ENCODE measurements at regions not wholly inside any gene's neighbourhood (a gene's known extent, or its start where the extent isn't known, plus 50 kb on each side); places are given as distances from the start of the nearest gene placed in this dataset.

DNA sequence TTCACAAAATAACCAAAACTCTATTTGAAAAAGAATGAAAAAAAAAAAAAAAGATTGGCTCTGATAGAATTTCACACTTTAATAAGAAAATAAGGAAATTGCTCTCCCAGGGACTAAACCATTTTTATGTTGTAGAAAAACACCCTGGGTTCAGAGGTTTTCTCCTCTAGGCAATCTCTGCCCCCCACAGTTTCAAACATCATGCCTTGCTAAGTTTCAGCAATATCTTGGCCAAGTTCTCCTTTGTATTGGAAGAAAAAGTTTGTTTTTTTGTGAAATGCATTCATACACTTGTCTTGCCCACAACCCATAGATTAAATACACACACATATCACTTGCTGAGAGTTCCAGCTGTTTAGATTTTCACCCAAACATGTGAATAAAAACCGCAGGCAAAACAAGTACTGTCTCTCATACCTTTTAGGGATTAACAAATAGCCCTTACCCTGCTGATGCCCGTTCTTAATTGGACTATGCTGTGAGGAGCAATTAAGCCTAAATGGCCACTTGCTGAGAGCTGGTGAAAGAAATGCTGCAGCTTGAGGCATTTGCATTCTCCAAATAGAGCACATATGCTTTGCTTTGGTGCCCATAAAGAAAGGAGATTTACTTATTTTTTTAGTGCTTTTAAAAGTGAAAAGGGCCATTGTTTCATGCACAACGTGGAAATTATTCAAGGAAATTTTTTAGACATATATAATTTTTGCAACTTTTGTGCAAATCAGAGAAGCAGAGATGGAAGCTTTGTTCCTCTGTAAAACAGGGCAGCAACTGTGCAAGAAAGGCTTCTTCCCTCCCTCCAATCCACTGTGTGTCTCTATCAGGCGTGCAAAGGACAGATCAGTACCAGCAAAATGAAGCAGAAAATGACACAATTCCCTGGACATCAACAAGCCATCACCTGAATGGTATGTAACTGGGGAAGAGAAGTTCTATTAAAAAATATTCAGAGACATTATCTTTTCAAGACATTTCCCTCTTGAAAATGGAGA lies 262.4 kb upstream of the KIF2A start:
- Histone ChIP-seq H3K4me3 (replicated peaks in 1 of 3; ENCODE audit: insufficient read depth in 1 of 3, low read depth in 1 of 3, low read length in 3 of 3) (no peak overlapping the region), H4K20me1 (replicated peaks; ENCODE audit: control insufficient read depth, extremely low read depth, insufficient read depth, low read length) (no peaks in the 10 kb centered on the region)
- no peak for FAIRE-seq

More for the DNA sequence above, 262.4 kb upstream of the KIF2A start:
- Histone ChIP-seq H3K9me3 (replicated peaks; ENCODE audit: control insufficient read depth, insufficient read depth, low read length) (no peaks in the 10 kb centered on the region), H3K36me3 (ENCODE audit: control insufficient read depth in 2 of 2, extremely low read depth in 1 of 2, insufficient read depth in 2 of 2, low read length in 2 of 2) (no peaks in the 10 kb centered on the region), H3K27me3 (ENCODE audit: control insufficient read depth in 2 of 2, insufficient read depth in 2 of 2, low read length in 2 of 2) (no peaks in the 10 kb centered on the region), H3K9me1 (replicated peaks; ENCODE audit: control insufficient read depth, extremely low read depth, insufficient read depth, low read length) (no peaks in the 10 kb centered on the region), H3K27ac (ENCODE audit: insufficient read depth, low read depth, low read length) (no peak overlapping the region), H3K4me1 (ENCODE audit: control insufficient read depth, extremely low read depth, insufficient read depth, low read length) (no peaks in the 10 kb centered on the region), H2AFZ (ENCODE audit: low read depth, low read length) (no peak overlapping the region), H3K9ac (replicated peaks; ENCODE audit: extremely low read depth, insufficient read depth, low read length) (no peak overlapping the region), H3K79me2 (ENCODE audit: control insufficient read depth, insufficient read depth, low read length) (no peaks in the 10 kb centered on the region), H3K4me2 (ENCODE audit: insufficient read depth, low read length) (no peak overlapping the region)
- no peak for TF ChIP-seq GATA2 (IDR thresholded peaks at IDR 0.05; ENCODE audit: insufficient read depth, insufficient read length, low read depth, low read length)
- no peak for TF ChIP-seq POLR2A (IDR thresholded peaks at IDR 0.05; ENCODE audit: low read depth, low read length)
- no peak for TF ChIP-seq POLR2AphosphoS5 (IDR thresholded peaks at IDR 0.05; ENCODE audit: insufficient read depth, low read depth, low read length)
- no peak for TF ChIP-seq FOS (IDR thresholded peaks at IDR 0.05; ENCODE audit: borderline replicate concordance, insufficient read depth, low read length)
- no peak for TF ChIP-seq MYC (IDR thresholded peaks at IDR 0.05; ENCODE audit: low read depth, low read length)
- TF ChIP-seq, protein P1, sequence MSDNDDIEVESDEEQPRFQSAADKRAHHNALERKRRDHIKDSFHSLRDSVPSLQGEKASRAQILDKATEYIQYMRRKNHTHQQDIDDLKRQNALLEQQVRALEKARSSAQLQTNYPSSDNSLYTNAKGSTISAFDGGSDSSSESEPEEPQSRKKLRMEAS (IDR thresholded peaks at IDR 0.05; ENCODE audit: insufficient read depth, insufficient read length) = no peak
- TF ChIP-seq, protein P2, sequence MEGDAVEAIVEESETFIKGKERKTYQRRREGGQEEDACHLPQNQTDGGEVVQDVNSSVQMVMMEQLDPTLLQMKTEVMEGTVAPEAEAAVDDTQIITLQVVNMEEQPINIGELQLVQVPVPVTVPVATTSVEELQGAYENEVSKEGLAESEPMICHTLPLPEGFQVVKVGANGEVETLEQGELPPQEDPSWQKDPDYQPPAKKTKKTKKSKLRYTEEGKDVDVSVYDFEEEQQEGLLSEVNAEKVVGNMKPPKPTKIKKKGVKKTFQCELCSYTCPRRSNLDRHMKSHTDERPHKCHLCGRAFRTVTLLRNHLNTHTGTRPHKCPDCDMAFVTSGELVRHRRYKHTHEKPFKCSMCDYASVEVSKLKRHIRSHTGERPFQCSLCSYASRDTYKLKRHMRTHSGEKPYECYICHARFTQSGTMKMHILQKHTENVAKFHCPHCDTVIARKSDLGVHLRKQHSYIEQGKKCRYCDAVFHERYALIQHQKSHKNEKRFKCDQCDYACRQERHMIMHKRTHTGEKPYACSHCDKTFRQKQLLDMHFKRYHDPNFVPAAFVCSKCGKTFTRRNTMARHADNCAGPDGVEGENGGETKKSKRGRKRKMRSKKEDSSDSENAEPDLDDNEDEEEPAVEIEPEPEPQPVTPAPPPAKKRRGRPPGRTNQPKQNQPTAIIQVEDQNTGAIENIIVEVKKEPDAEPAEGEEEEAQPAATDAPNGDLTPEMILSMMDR (IDR thresholded peaks at IDR 0.05; ENCODE audit: extremely low read depth in 1 of 2, insufficient read depth in 1 of 2, low read depth in 1 of 2, low read length in 2 of 2) = no peak
- TF ChIP-seq JUN (IDR thresholded peaks at IDR 0.05; ENCODE audit: borderline replicate concordance, insufficient read depth, insufficient read length, low read depth) = no peak
- TF ChIP-seq EZH2 (IDR thresholded peaks at IDR 0.05; ENCODE audit: borderline replicate concordance, low read depth, low read length, severe bottlenecking) = no peak
- intact Hi-C loops (cut with micrococcal nuclease) (no loop called here), dilution Hi-C loops (cut with MboI; ENCODE audit: extremely low pct_ligation_motif_present, low sequenced_read_pairs) (no loop called here)
- ChIA-PET POLR2A (no interaction called here), CTCF (interaction anchor here (1.2 kb wide), 1 partner anchor 100 kb away, joined by 4 read pairs; no protein-coding TSS in a partner anchor)
- no peak for DNase-seq (ENCODE audit: low read depth, low spot score)
- no TSS peak for BruUV-seq (replicated peaks)
